ENCODE measurements at regions not wholly inside any gene's neighbourhood (a gene's known extent, or its start where the extent isn't known, plus 50 kb on each side); places are given as distances from the start of the nearest gene placed in this dataset.

- H3K9me3 ChIP-seq (ENCODE audit: insufficient read depth, low read length), result no peaks in the 10 kb centered on the region
- H3K36me3 ChIP-seq (replicated peaks; ENCODE audit: low read depth, low read length), result no peaks in the 10 kb centered on the region
- no peak overlapping the region for H3K4me3 ChIP-seq (ENCODE audit: low read length)
- TF ChIP-seq EZH2phosphoT487 (IDR thresholded peaks at IDR 0.05; ENCODE audit: low read depth), result no peak
- TF ChIP-seq, protein P1, sequence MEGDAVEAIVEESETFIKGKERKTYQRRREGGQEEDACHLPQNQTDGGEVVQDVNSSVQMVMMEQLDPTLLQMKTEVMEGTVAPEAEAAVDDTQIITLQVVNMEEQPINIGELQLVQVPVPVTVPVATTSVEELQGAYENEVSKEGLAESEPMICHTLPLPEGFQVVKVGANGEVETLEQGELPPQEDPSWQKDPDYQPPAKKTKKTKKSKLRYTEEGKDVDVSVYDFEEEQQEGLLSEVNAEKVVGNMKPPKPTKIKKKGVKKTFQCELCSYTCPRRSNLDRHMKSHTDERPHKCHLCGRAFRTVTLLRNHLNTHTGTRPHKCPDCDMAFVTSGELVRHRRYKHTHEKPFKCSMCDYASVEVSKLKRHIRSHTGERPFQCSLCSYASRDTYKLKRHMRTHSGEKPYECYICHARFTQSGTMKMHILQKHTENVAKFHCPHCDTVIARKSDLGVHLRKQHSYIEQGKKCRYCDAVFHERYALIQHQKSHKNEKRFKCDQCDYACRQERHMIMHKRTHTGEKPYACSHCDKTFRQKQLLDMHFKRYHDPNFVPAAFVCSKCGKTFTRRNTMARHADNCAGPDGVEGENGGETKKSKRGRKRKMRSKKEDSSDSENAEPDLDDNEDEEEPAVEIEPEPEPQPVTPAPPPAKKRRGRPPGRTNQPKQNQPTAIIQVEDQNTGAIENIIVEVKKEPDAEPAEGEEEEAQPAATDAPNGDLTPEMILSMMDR (IDR thresholded peaks at IDR 0.05; ENCODE audit: low read depth, low read length), result no peak
- no peak overlapping the region for H3K4me2 ChIP-seq (ENCODE audit: low read length)
- no peaks in the 10 kb centered on the region for H3K79me2 ChIP-seq (ENCODE audit: low read length)
- H3K9ac ChIP-seq (ENCODE audit: low read length), result no peak overlapping the region
- H3K27ac ChIP-seq (ENCODE audit: low read length), result no peak overlapping the region
- no peaks in the 10 kb centered on the region for H3K4me1 ChIP-seq (ENCODE audit: low read length)
- H4K20me1 ChIP-seq (ENCODE audit: insufficient read depth, low read length), result no peaks in the 10 kb centered on the region
- no peak overlapping the region for H2AFZ ChIP-seq (ENCODE audit: low read depth, low read length)
- no peaks in the 10 kb centered on the region for H3K27me3 ChIP-seq (ENCODE audit: low read depth, low read length)
Observed at GRCh38 chr17:14582996-14583395, 282.1 kb downstream of the HS3ST3B1 start.

DNA sequence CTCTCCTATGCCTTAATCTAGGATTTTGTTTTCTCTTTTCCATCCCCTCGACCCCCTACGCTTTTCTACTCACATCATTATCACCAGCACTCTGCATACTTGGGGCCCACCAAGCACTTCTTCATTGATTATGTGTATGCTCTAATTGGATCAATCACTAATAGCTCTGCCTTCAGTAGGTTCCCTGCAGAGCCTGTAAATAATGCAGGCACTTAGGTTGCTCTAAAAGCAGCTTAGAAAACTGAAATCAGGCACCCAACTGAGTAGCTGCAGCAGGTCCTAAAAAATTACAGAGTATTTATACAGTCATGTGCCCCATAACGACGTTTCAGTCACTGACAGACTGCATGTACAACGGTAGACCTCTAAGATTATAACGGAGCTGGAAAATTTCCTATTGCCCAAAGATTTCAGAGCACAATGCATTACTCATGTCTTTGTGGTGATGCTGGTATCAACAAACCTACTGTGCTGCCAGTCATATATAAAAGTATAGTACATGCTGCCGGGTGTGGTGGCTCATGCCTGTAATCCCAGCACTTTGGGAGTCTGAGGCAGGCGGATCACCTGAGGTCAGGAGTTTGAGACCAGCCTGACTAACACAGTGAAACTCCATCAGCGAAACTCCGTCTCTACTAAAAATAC, 280.4 kb downstream of the HS3ST3B1 start:
- H3K27me3 ChIP-seq (ENCODE audit: low read depth, low read length), result no peaks in the 10 kb centered on the region
- no peak overlapping the region for H3K4me3 ChIP-seq (ENCODE audit: low read length)
- no peak overlapping the region for H3K27ac ChIP-seq (ENCODE audit: low read length)
- no peak overlapping the region for H2AFZ ChIP-seq (ENCODE audit: low read depth, low read length)
- no peaks in the 10 kb centered on the region for H3K79me2 ChIP-seq (ENCODE audit: low read length)
- no peaks in the 10 kb centered on the region for H3K9me3 ChIP-seq (ENCODE audit: insufficient read depth, low read length)
- no peak overlapping the region for H3K4me2 ChIP-seq (ENCODE audit: low read length)
- H3K4me1 ChIP-seq (ENCODE audit: low read length), result no peaks in the 10 kb centered on the region
- TF ChIP-seq, protein P1 (IDR thresholded peaks at IDR 0.05; ENCODE audit: low read depth, low read length), result no peak
- TF ChIP-seq EZH2phosphoT487 (IDR thresholded peaks at IDR 0.05; ENCODE audit: low read depth), result no peak
- H3K36me3 ChIP-seq (replicated peaks; ENCODE audit: low read depth, low read length), result no peaks in the 10 kb centered on the region
- H3K9ac ChIP-seq (ENCODE audit: low read length), result no peak overlapping the region
- H4K20me1 ChIP-seq (ENCODE audit: insufficient read depth, low read length), result no peaks in the 10 kb centered on the region

GRCh38 chr17:14580499-14580898, 279.6 kb downstream of the HS3ST3B1 start:
- Histone ChIP-seq H3K9me3 (ENCODE audit: insufficient read depth, low read length) (no peaks in the 10 kb centered on the region), H3K27ac (ENCODE audit: low read length) (no peak overlapping the region), H2AFZ (ENCODE audit: low read depth, low read length) (no peak overlapping the region), H3K4me3 (ENCODE audit: low read length) (no peak overlapping the region), H3K9ac (ENCODE audit: low read length) (no peak overlapping the region), H3K27me3 (ENCODE audit: low read depth, low read length) (no peaks in the 10 kb centered on the region), H4K20me1 (ENCODE audit: insufficient read depth, low read length) (no peaks in the 10 kb centered on the region), H3K4me1 (ENCODE audit: low read length) (no peaks in the 10 kb centered on the region), H3K36me3 (replicated peaks; ENCODE audit: low read depth, low read length) (no peaks in the 10 kb centered on the region), H3K79me2 (ENCODE audit: low read length) (no peaks in the 10 kb centered on the region), H3K4me2 (ENCODE audit: low read length) (no peak overlapping the region)
- TF ChIP-seq, protein P1 (IDR thresholded peaks at IDR 0.05; ENCODE audit: low read depth, low read length), result no peak
- no peak for TF ChIP-seq EZH2phosphoT487 (IDR thresholded peaks at IDR 0.05; ENCODE audit: low read depth)

DNA sequence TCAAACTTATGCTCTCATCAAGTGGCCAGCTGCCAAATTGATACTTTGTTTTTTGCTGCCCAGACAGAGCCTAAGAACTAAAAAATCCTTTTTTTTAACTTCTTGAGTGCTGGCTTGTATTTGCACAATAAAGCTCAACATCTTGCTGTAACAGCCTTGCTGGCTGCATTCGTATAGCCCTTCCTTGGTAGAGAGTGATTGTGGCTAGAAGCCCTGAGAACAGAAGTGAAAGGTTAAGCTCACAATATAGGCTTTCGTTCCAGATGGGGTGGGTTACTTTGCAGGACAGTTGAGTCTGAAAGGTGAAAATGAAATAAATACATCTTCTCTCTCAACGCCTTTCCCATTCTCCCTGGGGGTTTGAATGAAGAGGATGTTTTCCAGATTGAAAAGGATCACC, 278.8 kb downstream of the HS3ST3B1 start:
- Histone ChIP-seq H3K4me1 (ENCODE audit: low read length) (no peaks in the 10 kb centered on the region), H3K9ac (ENCODE audit: low read length) (no peak overlapping the region), H3K9me3 (ENCODE audit: insufficient read depth, low read length) (no peaks in the 10 kb centered on the region)

More for the DNA sequence above, 278.8 kb downstream of the HS3ST3B1 start:
- Histone ChIP-seq H3K4me2 (ENCODE audit: low read length) (no peak overlapping the region), H3K27ac (ENCODE audit: low read length) (no peak overlapping the region), H3K79me2 (ENCODE audit: low read length) (no peaks in the 10 kb centered on the region), H2AFZ (ENCODE audit: low read depth, low read length) (no peak overlapping the region), H3K4me3 (ENCODE audit: low read length) (no peak overlapping the region), H3K27me3 (ENCODE audit: low read depth, low read length) (no peaks in the 10 kb centered on the region), H3K36me3 (replicated peaks; ENCODE audit: low read depth, low read length) (no peaks in the 10 kb centered on the region), H4K20me1 (ENCODE audit: insufficient read depth, low read length) (no peaks in the 10 kb centered on the region)
- TF ChIP-seq EZH2phosphoT487 (IDR thresholded peaks at IDR 0.05; ENCODE audit: low read depth), result no peak
- TF ChIP-seq, protein P1 (IDR thresholded peaks at IDR 0.05; ENCODE audit: low read depth, low read length), result no peak
